Upper lobe of left lung (tissue), 6 donors: ENCODE measurements at regions not wholly inside any gene's neighbourhood (a gene's known extent, or its start where the extent isn't known, plus 50 kb on each side); places are given as distances from the start of the nearest gene placed in this dataset.
"Not testable (repeated sequence)": the region's sequence is repeated elsewhere in the genome, so short reads cannot be mapped to it uniquely, and the experiment has no call there.

Source experiments
- ATAC-seq, 2 donors: fragments of 200-7000 bp; cut with Tn5 transposase; one replicate each; pipeline ENCODE4 v1.9.1; 2022; ENCODE audit warnings: mild to moderate bottlenecking in 2 of 2, moderate library complexity in 2 of 2; ENCODE audit not compliant: low FRiP score in 2 of 2
- DNase-seq, 2 donors: peaks; one replicate each; pipeline ENCODE4 v3.0.0-alpha.2; 2019 to 2020
- H3K27ac ChIP-seq, 4 donors: fragments of 200-600 bp; sonication (generic); one replicate each; pipeline ENCODE4 v1.5.1; 2016 to 2019
- H3K27me3 ChIP-seq, 4 donors: fragments of 200-600 bp; sonication (generic); one replicate each; pipeline ENCODE4 v1.5.1; 2017 to 2019
- H3K36me3 ChIP-seq, 4 donors: fragments of 200-600 bp; sonication (generic); one replicate each; pipeline ENCODE4 v1.5.1; 2016 to 2019
- H3K4me1 ChIP-seq, 4 donors: fragments of 200-600 bp; sonication (generic); one replicate each; pipeline ENCODE4 v1.5.1; 2018 to 2019
- H3K4me3 ChIP-seq, 4 donors: fragments of 200-600 bp; sonication (generic); one replicate each; pipeline ENCODE4 v1.5.1; 2017 to 2019; ENCODE audit warnings: mild to moderate bottlenecking in 2 of 4, moderate library complexity in 1 of 4
- H3K9me3 ChIP-seq, 4 donors: fragments of 200-600 bp; sonication (generic); one replicate each; pipeline ENCODE4 v1.5.1; 2018 to 2019
- CTCF ChIP-seq, 6 experiments: fragments of 450-650 bp in 4 of 6; fragments of 200-600 bp in 2 of 6; sonication (generic) in 2 of 6; IDR thresholded peaks; one replicate each; pipeline ENCODE4 v1.5.1; 2016 to 2019; ENCODE audit warnings: antibody characterized with exemption in 6 of 6
- EP300 ChIP-seq, 4 donors: sonication (generic); formaldehyde crosslinking; IDR thresholded peaks; one replicate each; pipeline ENCODE4 v1.5.1; 2017; ENCODE audit warnings: antibody characterized with exemption in 4 of 4, control low read depth in 2 of 4
- POLR2A ChIP-seq, 4 donors: fragments of 450-650 bp; IDR thresholded peaks; one replicate each; pipeline ENCODE4 v1.5.1; 2016 to 2017; ENCODE audit warnings: antibody characterized with exemption in 4 of 4, mild to moderate bottlenecking in 2 of 4
- POLR2AphosphoS5 ChIP-seq, 2 donors: sonication (generic); formaldehyde crosslinking; IDR thresholded peaks; one replicate each; pipeline ENCODE4 v1.5.1; 2017; ENCODE audit warnings: antibody characterized with exemption in 2 of 2
- WGBS, 2 donors: methylation state at CpG; one replicate each; pipeline ENCODE4 v1.1.5; 2017 to 2018; 5-methylcytosine and 5-hydroxymethylcytosine counted together
- donor health status: DM: no; HTN: no; CAD: no; lungs with moderate emphysema.
- donor health status: DM: no; HTN: yes; CAD: no; lungs with severe emphysema.

- Histone ChIP-seq H3K4me3 (no peak overlapping the region), H3K4me1 (no peaks in the 10 kb centered on the region), H3K27ac (no peak overlapping the region), H3K27me3 (no peaks in the 10 kb centered on the region), H3K36me3 (no peaks in the 10 kb centered on the region), H3K9me3 (no peaks in the 10 kb centered on the region)
- DNase-seq (no peak), ATAC-seq (no peak)
- no peak for TF ChIP-seq EP300 (IDR thresholded peaks at IDR 0.05)
- TF ChIP-seq CTCF (IDR thresholded peaks at IDR 0.05), result no peak
- no peak for TF ChIP-seq POLR2AphosphoS5 (IDR thresholded peaks at IDR 0.05)
- TF ChIP-seq POLR2A (IDR thresholded peaks at IDR 0.05), result no peak
- WGBS, 2 donors, result 66 to 76% methylated on average over 5 of the region's 5 CpGs
These were observed 322.3 kb upstream of the EDIL3 start for GRCh38 chr5:84706678-84707641.

- DNase-seq, result not testable (repeated sequence)
These were observed 315.9 kb upstream of the EDIL3 start for GRCh38 chr5:84700545-84700944.

GRCh38 chr5:84696651-84697050, 312.0 kb upstream of the EDIL3 start:
- no peaks in the 10 kb centered on the region for H3K36me3 ChIP-seq
- H3K4me3 ChIP-seq, result no peak overlapping the region
- 54 to 87% methylated on average over 2 of the region's 2 CpGs for WGBS, 2 donors
- no peak for DNase-seq
- no peaks in the 10 kb centered on the region for H3K4me1 ChIP-seq
- no peaks in the 10 kb centered on the region for H3K27me3 ChIP-seq
- TF ChIP-seq POLR2A (IDR thresholded peaks at IDR 0.05), result no peak
- no peak for TF ChIP-seq EP300 (IDR thresholded peaks at IDR 0.05)
- no peak for TF ChIP-seq CTCF (IDR thresholded peaks at IDR 0.05)
- no peak for TF ChIP-seq POLR2AphosphoS5 (IDR thresholded peaks at IDR 0.05)
- no peak overlapping the region for H3K27ac ChIP-seq
- peaks cover 0 to 6% (median 0%) of the 10 kb centered on the region in 4 donors for H3K9me3 ChIP-seq
- ATAC-seq, result no peak

More at GRCh38 chr5:84700545-84700944, 315.9 kb upstream of the EDIL3 start:
- not testable (repeated sequence) for H3K4me1 ChIP-seq, H3K9me3 ChIP-seq, H3K36me3 ChIP-seq, H3K27ac ChIP-seq, H3K4me3 ChIP-seq, H3K27me3 ChIP-seq, ATAC-seq
- 80 to 90% methylated on average over 2 to 6 of the region's 7 CpGs for WGBS, 2 donors

- TF ChIP-seq POLR2A (IDR thresholded peaks at IDR 0.05), result no peak
- no peak for TF ChIP-seq CTCF (IDR thresholded peaks at IDR 0.05)
- no peak for TF ChIP-seq EP300 (IDR thresholded peaks at IDR 0.05)
- TF ChIP-seq POLR2AphosphoS5 (IDR thresholded peaks at IDR 0.05), result no peak
- no peaks in the 10 kb centered on the region for H3K4me1 ChIP-seq
- H3K9me3 ChIP-seq, result peaks cover 0 to 6% (median 0%) of the 10 kb centered on the region in 4 donors
- no peaks in the 10 kb centered on the region for H3K36me3 ChIP-seq
- ATAC-seq (no peak), DNase-seq (no peak)
- WGBS, 2 donors, result 96 to 100% methylated on average over 3 of the region's 3 CpGs
- no peak overlapping the region for H3K4me3 ChIP-seq
- H3K27me3 ChIP-seq, result no peaks in the 10 kb centered on the region
- H3K27ac ChIP-seq, result no peak overlapping the region
These were observed 310.6 kb upstream of the EDIL3 start for GRCh38 chr5:84695330-84695729.

GRCh38 chr5:84693256-84693655, 308.6 kb upstream of the EDIL3 start:
- H3K36me3 ChIP-seq, result no peaks in the 10 kb centered on the region
- H3K9me3 ChIP-seq, result peaks cover 0 to 6% (median 0%) of the 10 kb centered on the region in 4 donors
- no peak for DNase-seq
- H3K4me1 ChIP-seq, result no peaks in the 10 kb centered on the region
- ATAC-seq, result no peak
- no peaks in the 10 kb centered on the region for H3K27me3 ChIP-seq
- H3K27ac ChIP-seq, result no peak overlapping the region
- H3K4me3 ChIP-seq, result no peak overlapping the region
- WGBS, 2 donors, result 79 to 80% methylated on average over 4 of the region's 4 CpGs
- TF ChIP-seq POLR2AphosphoS5 (IDR thresholded peaks at IDR 0.05) (no peak), POLR2A (IDR thresholded peaks at IDR 0.05) (no peak), EP300 (IDR thresholded peaks at IDR 0.05) (no peak), CTCF (IDR thresholded peaks at IDR 0.05) (no peak)
